Left lung (tissue), 4 donors: ENCODE measurements at regions not wholly inside any gene's neighbourhood (a gene's known extent, or its start where the extent isn't known, plus 50 kb on each side); places are given as distances from the start of the nearest gene placed in this dataset.

Experiments used
- ATAC-seq: fragments of 200-7000 bp; cut with Tn5 transposase; one replicate; pipeline ENCODE4 v1.9.1; 2020; ENCODE audit warnings: moderate library complexity
- DNase-seq, 4 donors: peaks; one replicate each; pipeline ENCODE4 v3.0.0-alpha.2; 2013 to 2020
- H3K27ac ChIP-seq, 2 donors: fragments of 200-600 bp; sonication (generic) in 1 of 2; one replicate each; pipeline versions ENCODE4 v1.5.0 to v1.8.0; 2020 to 2021
- H3K27me3 ChIP-seq, 2 donors: fragments of 200-600 bp; sonication (generic) in 1 of 2; one replicate each; pipeline versions ENCODE4 v1.5.0 to v1.8.0; 2020 to 2021
- H3K36me3 ChIP-seq, 2 donors: fragments of 200-600 bp; sonication (generic) in 1 of 2; one replicate each; pipeline versions ENCODE4 v1.5.0 to v1.8.0; 2020 to 2021
- H3K4me1 ChIP-seq, 2 donors: fragments of 200-600 bp; one replicate each; pipeline ENCODE4 v1.8.0; 2021
- H3K4me3 ChIP-seq, 2 donors: fragments of 200-600 bp; sonication (generic) in 1 of 2; one replicate each; pipeline versions ENCODE4 v1.5.0 to v1.8.0; 2020 to 2021; ENCODE audit warnings: mild to moderate bottlenecking in 1 of 2
- H3K9me3 ChIP-seq, 2 donors: fragments of 200-600 bp; sonication (generic) in 1 of 2; one replicate each; pipeline versions ENCODE4 v1.5.0 to v1.8.0; 2020 to 2021
- intact Hi-C, 2 donors: fragments of 100-400 bp; cut with DNase I; formaldehyde crosslinking; loops; one replicate each; pipeline versions ENCODE4 v1.11.2 to v1.14.2; 2022
- TF ChIP-seq, protein P1 (sequence below), 2 donors: fragments of 200-600 bp; sonication (generic) in 1 of 2; IDR thresholded peaks; one replicate each; pipeline versions ENCODE4 v1.5.0 to v1.8.0; 2021; ENCODE audit warnings: antibody characterized with exemption in 2 of 2
- donor health status: DM: no; HTN: yes; CAD: no.
- donor health status: DM: no; HTN: no; CAD: no.

DNA sequence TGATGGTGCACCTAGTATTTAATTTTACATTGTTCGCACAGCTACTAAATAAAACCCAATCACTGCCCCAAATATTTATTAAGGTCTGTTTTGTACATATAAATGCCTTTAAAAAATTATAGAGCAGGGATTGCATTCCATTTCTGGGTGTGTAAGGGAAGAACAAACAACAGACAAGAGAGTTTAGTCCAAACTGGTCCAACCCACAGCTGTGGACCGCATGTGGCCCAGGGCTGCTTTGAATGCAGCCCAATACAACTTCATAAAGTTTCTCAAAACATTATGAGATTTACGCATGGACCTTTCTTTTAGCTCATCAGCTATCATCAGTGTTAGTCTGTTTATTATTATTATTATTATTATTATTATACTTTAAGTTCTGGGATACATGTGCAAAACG is 114.8 kb upstream of the LRATD1 start:
- DNase-seq (no peak), ATAC-seq (no peak)
- no peaks in the 10 kb centered on the region for H3K27me3 ChIP-seq
- intact Hi-C loops: no loop called here
- H3K9me3 ChIP-seq: no peaks in the 10 kb centered on the region
- no peaks in the 10 kb centered on the region for H3K36me3 ChIP-seq
- H3K4me1 ChIP-seq: no peaks in the 10 kb centered on the region
- no peak overlapping the region for H3K4me3 ChIP-seq
- TF ChIP-seq, protein P1, sequence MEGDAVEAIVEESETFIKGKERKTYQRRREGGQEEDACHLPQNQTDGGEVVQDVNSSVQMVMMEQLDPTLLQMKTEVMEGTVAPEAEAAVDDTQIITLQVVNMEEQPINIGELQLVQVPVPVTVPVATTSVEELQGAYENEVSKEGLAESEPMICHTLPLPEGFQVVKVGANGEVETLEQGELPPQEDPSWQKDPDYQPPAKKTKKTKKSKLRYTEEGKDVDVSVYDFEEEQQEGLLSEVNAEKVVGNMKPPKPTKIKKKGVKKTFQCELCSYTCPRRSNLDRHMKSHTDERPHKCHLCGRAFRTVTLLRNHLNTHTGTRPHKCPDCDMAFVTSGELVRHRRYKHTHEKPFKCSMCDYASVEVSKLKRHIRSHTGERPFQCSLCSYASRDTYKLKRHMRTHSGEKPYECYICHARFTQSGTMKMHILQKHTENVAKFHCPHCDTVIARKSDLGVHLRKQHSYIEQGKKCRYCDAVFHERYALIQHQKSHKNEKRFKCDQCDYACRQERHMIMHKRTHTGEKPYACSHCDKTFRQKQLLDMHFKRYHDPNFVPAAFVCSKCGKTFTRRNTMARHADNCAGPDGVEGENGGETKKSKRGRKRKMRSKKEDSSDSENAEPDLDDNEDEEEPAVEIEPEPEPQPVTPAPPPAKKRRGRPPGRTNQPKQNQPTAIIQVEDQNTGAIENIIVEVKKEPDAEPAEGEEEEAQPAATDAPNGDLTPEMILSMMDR (IDR thresholded peaks at IDR 0.05): no peak
- H3K27ac ChIP-seq: no peak overlapping the region

DNA sequence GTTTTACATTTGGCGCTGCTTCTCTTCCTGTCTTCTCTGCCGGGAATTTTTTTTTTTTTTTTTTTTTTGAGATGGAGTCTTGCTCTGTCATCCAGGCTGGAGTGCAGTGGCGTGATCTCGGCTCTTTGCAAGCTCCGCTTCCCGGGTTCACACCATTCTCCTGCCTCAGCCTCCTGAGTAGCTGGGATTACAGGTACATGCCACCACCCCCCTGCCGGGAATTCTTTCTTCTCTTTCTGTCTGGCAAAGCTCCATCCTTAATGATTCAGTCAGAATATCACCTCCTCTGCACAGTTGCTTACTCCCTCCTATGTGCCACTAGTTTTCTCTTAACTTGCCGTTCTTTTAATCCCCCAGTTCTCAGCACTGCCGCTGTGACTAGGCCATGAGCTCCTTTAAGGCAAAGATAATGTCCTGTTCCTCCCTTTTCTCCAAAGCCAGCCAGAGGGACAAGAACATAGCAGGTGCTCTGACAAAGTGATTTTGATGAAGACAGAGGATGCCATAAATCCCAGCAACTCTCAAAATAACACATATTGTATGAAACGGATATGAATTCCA is 112.1 kb upstream of the LRATD1 start:
- no peaks in the 10 kb centered on the region for H3K36me3 ChIP-seq
- no peak for DNase-seq
- no peaks in the 10 kb centered on the region for H3K9me3 ChIP-seq
- H3K4me1 ChIP-seq: no peaks in the 10 kb centered on the region
- H3K27me3 ChIP-seq: no peaks in the 10 kb centered on the region
- TF ChIP-seq, protein P1 (IDR thresholded peaks at IDR 0.05): no peak
- H3K4me3 ChIP-seq: no peak overlapping the region
- H3K27ac ChIP-seq: no peak overlapping the region
- ATAC-seq: no peak
- intact Hi-C loops: no loop called here

DNA sequence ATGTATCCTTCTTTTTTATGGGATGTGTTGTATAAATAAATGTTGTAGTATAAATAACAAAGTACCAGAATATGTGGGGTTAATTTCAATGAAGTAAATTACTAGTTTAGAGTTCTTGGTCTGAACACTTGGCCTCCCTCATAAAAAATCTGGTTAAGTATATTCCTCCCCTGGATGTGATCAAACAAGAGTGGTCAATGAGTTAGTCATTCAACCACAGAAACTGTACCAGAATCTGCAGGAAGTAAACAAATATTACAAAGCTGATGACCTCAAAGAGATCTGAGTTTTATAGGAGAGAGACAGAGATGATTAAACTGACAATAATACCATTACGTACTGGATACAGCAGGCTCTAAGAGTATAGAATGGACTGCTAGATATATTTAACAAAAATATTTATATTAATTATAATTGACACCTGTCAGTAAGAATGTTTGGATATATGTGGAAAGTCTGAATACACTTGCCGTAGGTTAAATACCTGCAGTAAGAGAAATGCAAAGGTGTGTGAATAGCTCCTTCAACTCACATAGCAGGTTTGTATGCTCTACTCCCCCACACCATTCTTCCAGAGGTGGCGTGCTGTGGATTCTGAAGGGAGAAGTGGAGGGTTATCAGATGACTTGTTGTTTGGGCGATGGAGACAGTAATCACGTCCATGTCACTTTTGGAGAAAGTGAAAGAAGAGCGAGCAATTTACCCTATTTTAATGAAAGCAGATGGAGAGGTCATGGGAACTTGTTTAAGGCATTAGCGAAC is 108.3 kb upstream of the LRATD1 start:
- DNase-seq: no peak
- no peaks in the 10 kb centered on the region for H3K9me3 ChIP-seq
- intact Hi-C loops: no loop called here
- H3K36me3 ChIP-seq: no peaks in the 10 kb centered on the region
- ATAC-seq: no peak
- H3K4me3 ChIP-seq: no peak overlapping the region
- no peaks in the 10 kb centered on the region for H3K4me1 ChIP-seq
- no peak overlapping the region for H3K27ac ChIP-seq
- H3K27me3 ChIP-seq: no peaks in the 10 kb centered on the region
- TF ChIP-seq, protein P1 (IDR thresholded peaks at IDR 0.05): no peak

GRCh38 chr2:14524803-14525080 is 107.8 kb upstream of the LRATD1 start:
- intact Hi-C loops: no loop called here

DNA sequence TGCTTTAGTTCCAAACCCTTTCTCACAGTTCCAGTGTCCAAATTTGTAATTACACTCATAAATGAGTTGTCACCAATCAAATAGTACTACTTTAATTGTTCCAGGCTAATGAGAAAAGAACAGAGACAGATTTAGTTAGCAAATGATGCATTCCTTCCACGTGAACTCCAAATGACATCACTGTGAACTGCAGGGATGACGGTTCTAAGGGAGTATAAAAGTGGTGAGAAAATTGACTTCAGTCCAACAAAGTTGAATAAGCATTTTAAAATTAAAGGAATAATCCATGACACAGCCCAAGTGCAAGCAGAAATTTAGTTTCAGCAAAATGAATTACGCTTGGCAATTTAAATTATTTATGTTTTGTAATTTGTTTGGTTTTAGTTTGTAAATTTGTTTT is 102.0 kb upstream of the LRATD1 start:
- no peaks in the 10 kb centered on the region for H3K36me3 ChIP-seq
- no peak overlapping the region for H3K27ac ChIP-seq
- intact Hi-C loops: no loop called here
- H3K4me1 ChIP-seq: no peaks in the 10 kb centered on the region
- no peak for ATAC-seq
- H3K4me3 ChIP-seq: no peak overlapping the region
- TF ChIP-seq, protein P1 (IDR thresholded peaks at IDR 0.05): no peak
- no peak for DNase-seq
- H3K27me3 ChIP-seq: no peaks in the 10 kb centered on the region
- peaks cover 0 to 3% of the 10 kb centered on the region in 2 donors for H3K9me3 ChIP-seq

More at GRCh38 chr2:14524803-14525080, 107.8 kb upstream of the LRATD1 start:
- TF ChIP-seq, protein P1 (IDR thresholded peaks at IDR 0.05): no peak
- H3K4me1 ChIP-seq: no peaks in the 10 kb centered on the region
- H3K27me3 ChIP-seq: no peaks in the 10 kb centered on the region
- DNase-seq: no peak
- H3K9me3 ChIP-seq: no peaks in the 10 kb centered on the region
- H3K27ac ChIP-seq: no peak overlapping the region
- no peak for ATAC-seq
- H3K36me3 ChIP-seq: no peaks in the 10 kb centered on the region
- H3K4me3 ChIP-seq: no peak overlapping the region
